Upper lobe of left lung (tissue), 4 donors: ENCODE measurements at regions not wholly inside any gene's neighbourhood (a gene's known extent, or its start where the extent isn't known, plus 50 kb on each side); places are given as distances from the start of the nearest gene placed in this dataset.
"Not testable (repeated sequence)": the region's sequence is repeated elsewhere in the genome, so short reads cannot be mapped to it uniquely, and the experiment has no call there.

ENCODE experiments used
- CTCF ChIP-seq, 6 experiments: fragments of 450-650 bp in 4 of 6; fragments of 200-600 bp in 2 of 6; sonication (generic) in 2 of 6; IDR thresholded peaks; one replicate each; pipeline ENCODE4 v1.5.1; 2016 to 2019; ENCODE audit warnings: antibody characterized with exemption in 6 of 6
- EP300 ChIP-seq, 4 donors: sonication (generic); formaldehyde crosslinking; IDR thresholded peaks; one replicate each; pipeline ENCODE4 v1.5.1; 2017; ENCODE audit warnings: antibody characterized with exemption in 4 of 4, control low read depth in 2 of 4
- POLR2A ChIP-seq, 4 donors: fragments of 450-650 bp; IDR thresholded peaks; one replicate each; pipeline ENCODE4 v1.5.1; 2016 to 2017; ENCODE audit warnings: antibody characterized with exemption in 4 of 4, mild to moderate bottlenecking in 2 of 4

- TF ChIP-seq CTCF, EP300, POLR2A (IDR thresholded peaks at IDR 0.05): not testable (repeated sequence)
These were observed 88.7 kb downstream of the METTL2B start for GRCh38 chr7:128564932-128565864.
